IPS-NIHi11 (cell line): ENCODE measurements at regions not wholly inside any gene's neighbourhood (a gene's known extent, or its start where the extent isn't known, plus 50 kb on each side); places are given as distances from the start of the nearest gene placed in this dataset.
"Not testable (repeated sequence)": the region's sequence is repeated elsewhere in the genome, so short reads cannot be mapped to it uniquely, and the experiment has no call there.

Experiments
- DNase-seq: peaks from one replicate; pipeline ENCODE4 v3.0.0; 2012; ENCODE audit warnings: mixed read lengths, low spot score

GRCh38 chr6:112459758-112460304, 112.7 kb downstream of the RFPL4B start:
- DNase-seq = no peak

GRCh38 chr6:112464901-112465665, 118.0 kb downstream of the RFPL4B start:
- no peak for DNase-seq

- DNase-seq = no peak
Measured at GRCh38 chr6:112466373-112467151, 119.4 kb downstream of the RFPL4B start.

GRCh38 chr6:112468359-112468758, 121.2 kb downstream of the RFPL4B start:
- DNase-seq = no peak

- DNase-seq = no peak
Measured at GRCh38 chr6:112469306-112469705, 122.2 kb downstream of the RFPL4B start.

- DNase-seq = no peak
Measured at GRCh38 chr6:112470376-112470775, 123.2 kb downstream of the RFPL4B start.

GRCh38 chr6:112470950-112471349, 123.8 kb downstream of the RFPL4B start:
- no peak for DNase-seq

GRCh38 chr6:112475083-112475482, 128.0 kb downstream of the RFPL4B start:
- DNase-seq = no peak

- DNase-seq = no peak
Measured at GRCh38 chr6:112477125-112477524, 130.0 kb downstream of the RFPL4B start.

GRCh38 chr6:112478036-112478435, 130.9 kb downstream of the RFPL4B start:
- no peak for DNase-seq

- DNase-seq = not testable (repeated sequence)
Measured at GRCh38 chr6:112479975-112480374, 132.8 kb downstream of the RFPL4B start.

- DNase-seq = no peak
Measured at GRCh38 chr6:112480553-112480952, 133.4 kb downstream of the RFPL4B start.

GRCh38 chr6:112481211-112481610, 134.1 kb downstream of the RFPL4B start:
- DNase-seq = no peak

GRCh38 chr6:112482373-112482772, 135.2 kb downstream of the RFPL4B start:
- DNase-seq = no peak

GRCh38 chr6:112485120-112485826, 138.1 kb downstream of the RFPL4B start:
- DNase-seq = no peak

- no peak for DNase-seq
Measured at GRCh38 chr6:112485827-112486212, 138.7 kb downstream of the RFPL4B start.

- no peak for DNase-seq
Measured at GRCh38 chr6:112486454-112486853, 139.3 kb downstream of the RFPL4B start.

- DNase-seq = no peak
Measured at GRCh38 chr6:112488238-112488637, 141.1 kb downstream of the RFPL4B start.

GRCh38 chr6:112501705-112502104, 154.6 kb downstream of the RFPL4B start:
- DNase-seq = peak; percentile 16

- peak; percentile 6 for DNase-seq
Measured at GRCh38 chr6:112502351-112503090, 155.4 kb downstream of the RFPL4B start.

GRCh38 chr6:112503091-112503596, 156.0 kb downstream of the RFPL4B start:
- DNase-seq = peak; percentile 14
